Panc1 (cell line): ENCODE measurements at regions not wholly inside any gene's neighbourhood (a gene's known extent, or its start where the extent isn't known, plus 50 kb on each side); places are given as distances from the start of the nearest gene placed in this dataset.

Source experiments
- ATAC-seq: fragments of 200-7000 bp; cut with Tn5 transposase; 2 replicates; pipeline ENCODE4 v1.9.1; 2020; ENCODE audit warnings: mild to moderate bottlenecking, moderate library complexity
- BruUV-seq: library from RNA; stranded (reverse); fragments of 400-500 nt; replicated peaks from 2 replicates; lab custom pipeline; 2021; lab: Mats Ljungman, UMichigan
- CTCF ChIA-PET: fragments of 300-600 bp; sonication (Branson Sonifier 250); formaldehyde crosslinking; loops from one replicate; lab custom pipeline; 2022; ENCODE audit warnings: antibody characterized with exemption; lab: Charles Lee
- POLR2A ChIA-PET: fragments of 300-600 bp; sonication (Branson Sonifier 250); formaldehyde crosslinking; loops from one replicate; lab custom pipeline; 2022; ENCODE audit warnings: antibody characterized with exemption; lab: Charles Lee
- DNase-seq: peaks from one replicate; pipeline ENCODE4 v3.0.0-alpha.2; 2010; ENCODE audit warnings: low read depth, low spot score
- H3K27ac ChIP-seq: 2 replicates; pipeline ENCODE4 v1.5.1; 2011; ENCODE audit warnings: mild to moderate bottlenecking, low read length, inconsistent platforms
- H3K27me3 ChIP-seq: fragments of 200-500 bp; sonication (Bioruptor generic); 2 replicates; pipeline ENCODE4 v1.6.0; 2014; ENCODE audit warnings: low read length, inconsistent platforms; ENCODE audit not compliant: control insufficient read depth, insufficient read depth
- H3K36me3 ChIP-seq: fragments of 200-500 bp; sonication (Bioruptor generic); 2 replicates; pipeline ENCODE4 v1.5.1; 2014; ENCODE audit warnings: inconsistent platforms, mild to moderate bottlenecking, low read length, moderate library complexity; ENCODE audit not compliant: control insufficient read depth, insufficient read depth
- H3K4me1 ChIP-seq: 2 replicates; pipeline ENCODE4 v1.5.1; 2011; ENCODE audit warnings: inconsistent platforms, mild to moderate bottlenecking, low read length, moderate library complexity; ENCODE audit not compliant: control insufficient read depth, insufficient read depth
- H3K4me3 ChIP-seq, 2 experiments: 2 replicates each; pipeline ENCODE4 v1.5.1; 2011 to 2012; ENCODE audit warnings: low read depth in 2 of 2, low read length in 2 of 2, mild to moderate bottlenecking in 2 of 2, inconsistent platforms in 1 of 2, moderate library complexity in 1 of 2
- H3K9me3 ChIP-seq: fragments of 200-500 bp; sonication (Bioruptor generic); 2 replicates; pipeline ENCODE4 v1.5.1; 2014; ENCODE audit warnings: low read depth, mild to moderate bottlenecking, inconsistent platforms, low read length, moderate library complexity; ENCODE audit not compliant: control insufficient read depth, insufficient read depth
- CTCF ChIP-seq: fragments of 450-650 bp; IDR thresholded peaks from 2 replicates; pipeline ENCODE4 v1.5.1; 2017; ENCODE audit warnings: mild to moderate bottlenecking
- POLR2AphosphoS5 ChIP-seq: IDR thresholded peaks from 2 replicates; pipeline ENCODE4 v1.6.1; 2012; ENCODE audit warnings: mild to moderate bottlenecking, low read depth, low read length, moderate library complexity
- REST ChIP-seq, 2 experiments: IDR thresholded peaks; 2 replicates each; pipeline ENCODE4 v1.6.1; 2011 to 2012; ENCODE audit warnings: low read depth in 2 of 2, control low read depth in 1 of 2, low read length in 1 of 2, mild to moderate bottlenecking in 1 of 2, moderate library complexity in 1 of 2; ENCODE audit not compliant: insufficient read depth in 1 of 2
- SIN3A ChIP-seq: IDR thresholded peaks from 2 replicates; pipeline ENCODE4 v1.6.1; 2012; ENCODE audit warnings: low read depth, mild to moderate bottlenecking, low read length, moderate library complexity, borderline replicate concordance; ENCODE audit not compliant: insufficient read depth
- TCF7L2 ChIP-seq: IDR thresholded peaks from 2 replicates; pipeline ENCODE4 v1.6.1; 2011; ENCODE audit warnings: mild to moderate bottlenecking, low read depth, low read length, inconsistent platforms
- in situ Hi-C: cut with HindIII; loops from 2 replicates; pipeline ENCODE4 v1.10.0; 2016; ENCODE audit warnings: low sequenced_read_pairs, low pct_unique_long_range_greater_than_20kb
- intact Hi-C: fragments of 100-400 bp; cut with micrococcal nuclease; formaldehyde crosslinking; loops from one replicate; pipeline ENCODE4 v1.10.0; 2022; ENCODE audit not compliant: unreplicated experiment

GRCh38 chr7:114279901-114280300 is 134.7 kb upstream of the FOXP2 start:
- Histone ChIP-seq H3K36me3 (no peaks in the 10 kb centered on the region), H3K9me3 (no peaks in the 10 kb centered on the region), H3K27ac (no peak overlapping the region), H3K4me3 (no peak overlapping the region), H3K27me3 (no peaks in the 10 kb centered on the region), H3K4me1 (no peaks in the 10 kb centered on the region)
- CTCF ChIA-PET, result no interaction called here
- BruUV-seq, result no TSS peak
- intact Hi-C loops (no loop called here), in situ Hi-C loops (no loop called here)
- ATAC-seq, result no peak
- POLR2A ChIA-PET, result no interaction called here
- TF ChIP-seq SIN3A (no peak), CTCF (no peak), REST (IDR thresholded peaks at IDR 0.05; ENCODE audit: insufficient read depth in 1 of 2, low read depth in 2 of 2, low read length in 1 of 2) (no peak), TCF7L2 (no peak), POLR2AphosphoS5 (no peak)
- no peak for DNase-seq

DNA sequence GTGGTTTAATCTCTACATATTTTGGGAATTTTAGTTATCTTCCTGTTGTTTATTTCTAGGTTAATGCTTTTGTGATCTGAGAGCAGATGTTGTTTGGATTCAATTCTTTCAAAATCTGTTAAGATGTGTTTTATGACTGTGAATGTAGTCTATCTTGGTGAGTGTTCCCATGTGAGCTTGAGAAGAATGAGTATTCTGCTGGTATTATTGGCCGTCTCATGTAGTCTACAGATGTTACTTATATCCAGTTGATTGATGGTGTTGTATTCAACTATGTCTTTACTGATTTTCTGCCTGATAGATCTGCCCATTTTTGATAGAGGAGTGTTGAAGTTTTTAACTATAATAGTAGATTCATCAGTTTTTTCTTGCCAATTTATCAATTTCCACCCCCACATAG is 141.4 kb upstream of the FOXP2 start:
- Histone ChIP-seq H3K9me3 (no peaks in the 10 kb centered on the region), H3K27me3 (no peaks in the 10 kb centered on the region), H3K27ac (no peak overlapping the region), H3K36me3 (no peaks in the 10 kb centered on the region), H3K4me3 (no peak overlapping the region), H3K4me1 (no peaks in the 10 kb centered on the region)
- TF ChIP-seq POLR2AphosphoS5, result no peak
- TF ChIP-seq SIN3A, result no peak
- no peak for TF ChIP-seq CTCF
- TF ChIP-seq TCF7L2, result no peak
- TF ChIP-seq REST (IDR thresholded peaks at IDR 0.05; ENCODE audit: insufficient read depth in 1 of 2, low read depth in 2 of 2, low read length in 1 of 2), result no peak
- POLR2A ChIA-PET, result no interaction called here
- DNase-seq (no peak), ATAC-seq (no peak)
- CTCF ChIA-PET, result no interaction called here
- intact Hi-C loops (no loop called here), in situ Hi-C loops (no loop called here)
- no TSS peak for BruUV-seq
